ENCODE measurements at regions not wholly inside any gene's neighbourhood (a gene's known extent, or its start where the extent isn't known, plus 50 kb on each side); places are given as distances from the start of the nearest gene placed in this dataset.

DNA sequence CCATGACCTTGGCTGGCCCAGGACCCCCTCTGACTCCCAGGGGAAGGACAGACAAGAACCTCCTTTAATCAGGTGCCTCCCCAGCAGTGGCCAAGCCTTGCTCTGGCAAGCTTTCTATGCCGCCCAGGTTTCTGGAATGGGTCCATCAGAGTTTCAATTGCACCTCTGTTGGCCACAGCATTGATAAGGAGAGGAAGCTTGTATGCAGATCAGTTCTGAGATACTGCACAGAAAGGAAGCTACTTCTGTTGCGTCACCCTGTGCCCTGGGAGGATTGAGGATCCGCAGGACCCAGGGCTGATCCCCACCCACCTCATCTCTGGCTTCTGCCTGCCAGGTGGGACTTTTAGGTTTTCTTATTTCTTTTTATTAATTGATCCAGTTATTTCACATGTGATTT lies 167.2 kb downstream of the TFAP2C start:
- Mint-ChIP-seq H3K9me3 (peaks cover 12% of the 10 kb centered on the region), H3K36me3 (ENCODE audit: low read depth) (peaks cover 12% of the 10 kb centered on the region), H3K27me3 (ENCODE audit: insufficient read depth) (peaks cover 6% of the 10 kb centered on the region), H3K4me1 (ENCODE audit: low read depth) (no peaks in the 10 kb centered on the region), H3K4me3 (no peak overlapping the region), H3K27ac (no peak overlapping the region)
- no peak for DNase-seq
- TF ChIP-seq, protein P1, sequence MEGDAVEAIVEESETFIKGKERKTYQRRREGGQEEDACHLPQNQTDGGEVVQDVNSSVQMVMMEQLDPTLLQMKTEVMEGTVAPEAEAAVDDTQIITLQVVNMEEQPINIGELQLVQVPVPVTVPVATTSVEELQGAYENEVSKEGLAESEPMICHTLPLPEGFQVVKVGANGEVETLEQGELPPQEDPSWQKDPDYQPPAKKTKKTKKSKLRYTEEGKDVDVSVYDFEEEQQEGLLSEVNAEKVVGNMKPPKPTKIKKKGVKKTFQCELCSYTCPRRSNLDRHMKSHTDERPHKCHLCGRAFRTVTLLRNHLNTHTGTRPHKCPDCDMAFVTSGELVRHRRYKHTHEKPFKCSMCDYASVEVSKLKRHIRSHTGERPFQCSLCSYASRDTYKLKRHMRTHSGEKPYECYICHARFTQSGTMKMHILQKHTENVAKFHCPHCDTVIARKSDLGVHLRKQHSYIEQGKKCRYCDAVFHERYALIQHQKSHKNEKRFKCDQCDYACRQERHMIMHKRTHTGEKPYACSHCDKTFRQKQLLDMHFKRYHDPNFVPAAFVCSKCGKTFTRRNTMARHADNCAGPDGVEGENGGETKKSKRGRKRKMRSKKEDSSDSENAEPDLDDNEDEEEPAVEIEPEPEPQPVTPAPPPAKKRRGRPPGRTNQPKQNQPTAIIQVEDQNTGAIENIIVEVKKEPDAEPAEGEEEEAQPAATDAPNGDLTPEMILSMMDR (IDR thresholded peaks at IDR 0.05), result no peak

DNA sequence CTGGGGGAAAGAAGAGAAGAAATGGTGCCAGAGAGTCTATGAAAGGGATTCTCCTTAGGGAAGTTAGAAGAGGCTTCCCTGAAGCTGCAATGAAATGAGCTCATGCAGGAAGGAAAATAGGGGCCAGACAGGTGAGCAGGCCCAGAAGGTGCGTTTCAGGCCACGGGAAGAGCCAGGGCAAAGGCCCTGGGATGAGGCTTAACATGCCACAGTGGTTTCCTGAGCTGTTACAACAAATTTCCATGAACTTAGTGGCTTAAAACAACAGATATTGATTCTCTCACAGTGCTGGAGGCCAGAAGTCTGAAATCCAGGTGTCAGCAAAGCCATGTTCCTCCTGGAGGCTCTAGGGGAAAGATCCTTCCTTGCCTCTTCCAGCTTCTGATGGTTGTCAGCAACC lies 167.9 kb downstream of the TFAP2C start:
- DNase-seq, result no peak
- Mint-ChIP-seq H3K4me3 (no peak overlapping the region), H3K27me3 (ENCODE audit: insufficient read depth) (peaks cover 6% of the 10 kb centered on the region), H3K4me1 (ENCODE audit: low read depth) (peaks cover 2% of the 10 kb centered on the region), H3K36me3 (ENCODE audit: low read depth) (peaks cover 12% of the 10 kb centered on the region), H3K27ac (no peak overlapping the region), H3K9me3 (peaks cover 12% of the 10 kb centered on the region)
- TF ChIP-seq, protein P1 (IDR thresholded peaks at IDR 0.05), result no peak

DNA sequence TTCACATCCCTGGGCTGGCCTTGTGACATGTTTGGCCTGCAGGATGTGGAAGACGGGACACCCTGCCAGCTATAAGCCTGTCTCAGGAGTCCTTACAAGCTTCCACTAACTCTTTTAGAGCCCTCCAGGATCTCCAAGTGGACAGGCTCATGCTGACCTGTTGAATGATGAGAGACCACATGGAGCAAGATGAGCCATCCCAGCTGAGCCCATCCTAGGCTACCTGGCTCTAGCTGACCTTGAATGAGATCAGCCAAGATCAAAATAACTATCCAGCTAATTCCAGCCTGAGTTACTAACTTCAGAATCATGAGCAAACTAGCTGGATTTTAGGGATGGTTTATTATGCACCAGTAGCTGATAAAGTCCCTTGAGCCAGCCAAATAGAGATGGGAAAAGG lies 169.5 kb downstream of the TFAP2C start:
- Mint-ChIP-seq H3K36me3 (ENCODE audit: low read depth) (peaks cover 12% of the 10 kb centered on the region), H3K9me3 (peaks cover 12% of the 10 kb centered on the region), H3K27me3 (ENCODE audit: insufficient read depth) (peaks cover 6% of the 10 kb centered on the region), H3K27ac (no peak overlapping the region), H3K4me3 (no peak overlapping the region), H3K4me1 (ENCODE audit: low read depth) (peaks cover 8% of the 10 kb centered on the region)
- TF ChIP-seq, protein P1 (IDR thresholded peaks at IDR 0.05), result no peak
- DNase-seq, result no peak

DNA sequence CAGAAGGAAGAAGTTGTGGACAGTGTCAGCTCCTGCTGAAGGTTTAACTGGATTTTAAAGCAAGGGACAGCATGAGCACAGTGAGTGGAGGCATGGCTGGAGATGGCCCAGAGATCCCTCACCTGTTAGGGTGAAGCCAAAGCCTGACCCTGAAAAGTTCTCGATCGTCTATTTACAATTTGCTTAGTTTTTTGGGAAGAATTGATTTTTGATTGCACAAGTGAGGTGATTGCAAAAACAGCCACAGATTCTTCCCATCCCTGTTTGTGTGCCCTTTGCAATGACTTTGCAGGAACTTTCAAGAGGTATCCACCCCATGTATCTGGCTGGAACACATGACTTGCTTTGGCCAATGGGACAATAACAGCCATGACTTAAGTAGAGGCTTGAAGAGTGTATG lies 170.1 kb downstream of the TFAP2C start:
- Mint-ChIP-seq H3K27me3 (ENCODE audit: insufficient read depth) (peaks cover 6% of the 10 kb centered on the region), H3K4me1 (ENCODE audit: low read depth) (peaks cover 8% of the 10 kb centered on the region), H3K27ac (no peak overlapping the region), H3K36me3 (ENCODE audit: low read depth) (peaks cover 12% of the 10 kb centered on the region), H3K4me3 (no peak overlapping the region), H3K9me3 (peaks cover 12% of the 10 kb centered on the region)
- TF ChIP-seq, protein P1 (IDR thresholded peaks at IDR 0.05), result no peak
- no peak for DNase-seq

DNA sequence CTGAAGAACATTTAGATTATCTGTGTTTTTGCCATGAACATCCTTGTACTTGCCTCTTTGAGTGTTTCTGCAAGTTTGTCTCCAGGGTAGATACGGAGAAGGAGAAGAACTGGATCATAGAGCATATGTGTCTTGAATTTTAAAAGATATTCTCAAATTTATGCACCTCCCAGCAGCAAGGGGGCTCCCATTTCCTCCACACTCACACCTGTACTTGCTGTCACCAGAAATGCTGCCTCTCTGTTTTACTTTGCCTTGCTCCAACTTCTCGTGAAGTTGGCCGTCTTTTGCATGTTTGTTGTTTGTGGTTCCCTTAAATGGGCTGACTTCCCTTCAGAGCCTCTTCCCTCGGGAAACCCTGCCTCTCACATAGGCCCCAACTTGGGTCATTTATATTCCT lies 171.0 kb downstream of the TFAP2C start:
- TF ChIP-seq, protein P1 (IDR thresholded peaks at IDR 0.05), result no peak; the same call in 1 of the 2 replicates
- no peak for DNase-seq
- peaks cover 8% of the 10 kb centered on the region for H3K4me1 Mint-ChIP-seq (ENCODE audit: low read depth)
- H3K4me3 Mint-ChIP-seq, result no peak overlapping the region
- H3K27ac Mint-ChIP-seq, result no peak overlapping the region
- H3K36me3 Mint-ChIP-seq (ENCODE audit: low read depth), result peaks cover 12% of the 10 kb centered on the region
- H3K9me3 Mint-ChIP-seq, result peaks cover 12% of the 10 kb centered on the region
- peaks cover 6% of the 10 kb centered on the region for H3K27me3 Mint-ChIP-seq (ENCODE audit: insufficient read depth)

All from HFFc6 (cell line).